ENCODE measurements at regions not wholly inside any gene's neighbourhood (a gene's known extent, or its start where the extent isn't known, plus 50 kb on each side); places are given as distances from the start of the nearest gene placed in this dataset.
A peak's percentile ranks its signal among the peaks of the same experiment; 100 is the strongest.

- H3K4me1 Mint-ChIP-seq = no peaks in the 10 kb centered on the region
- no peaks in the 10 kb centered on the region for H3K36me3 Mint-ChIP-seq
These were observed 87.5 kb upstream of the PLPPR4 start for GRCh38 chr1:99176753-99177152.

GRCh38 chr1:99177465-99177864 lies 86.8 kb upstream of the PLPPR4 start:
- no peak overlapping the region for H3K4me3 Mint-ChIP-seq
- ChIA-PET POLR2A (no interaction called here), CTCF (no interaction called here)
- H3K27me3 Mint-ChIP-seq = peaks cover 0 to 6% (median 0%) of the 10 kb centered on the region in 5 donors
- H3K4me1 Mint-ChIP-seq = no peaks in the 10 kb centered on the region
- H3K4me1 ChIP-seq (ENCODE audit: control insufficient read depth in 2 of 2, insufficient read depth in 2 of 2, low read length in 2 of 2) = no peaks in the 10 kb centered on the region
- H3K27ac Mint-ChIP-seq = no peak overlapping the region
- H3K36me3 Mint-ChIP-seq = no peaks in the 10 kb centered on the region
- intact Hi-C loops (cut with micrococcal nuclease) = no loop called here
- H3K36me3 ChIP-seq (ENCODE audit: control insufficient read depth in 2 of 3, insufficient read depth in 3 of 3, low read length in 3 of 3) = no peaks in the 10 kb centered on the region
- H3K9me3 ChIP-seq (ENCODE audit: control insufficient read depth in 2 of 3, low read length in 3 of 3) = no peaks in the 10 kb centered on the region
- DNase-seq (no peak), ATAC-seq (no peak)
- no peak overlapping the region for H3K4me3 ChIP-seq (ENCODE audit: low read length)
- H3K27ac ChIP-seq (ENCODE audit: low read depth, low read length) = no peak overlapping the region
- no peaks in the 10 kb centered on the region for H3K27me3 ChIP-seq (ENCODE audit: control insufficient read depth in 2 of 2, insufficient read depth in 2 of 2, low read length in 2 of 2)
- no peaks in the 10 kb centered on the region for H3K9me3 Mint-ChIP-seq

More at GRCh38 chr1:99176753-99177152, 87.5 kb upstream of the PLPPR4 start:
- H3K36me3 ChIP-seq (ENCODE audit: control insufficient read depth in 2 of 3, insufficient read depth in 3 of 3, low read length in 3 of 3) = no peaks in the 10 kb centered on the region
- Mint-ChIP-seq H3K27me3 (peaks cover 0 to 9% (median 3%) of the 10 kb centered on the region in 5 donors), H3K27ac (no peak overlapping the region), H3K9me3 (no peaks in the 10 kb centered on the region), H3K4me3 (no peak overlapping the region)
- H3K4me1 ChIP-seq (ENCODE audit: control insufficient read depth in 2 of 2, insufficient read depth in 2 of 2, low read length in 2 of 2) = no peaks in the 10 kb centered on the region
- CTCF ChIA-PET = interaction anchor here (2.3 kb wide), 1 partner anchor 382 kb away, joined by 8 read pairs; no protein-coding TSS in a partner anchor
- intact Hi-C loops (cut with micrococcal nuclease) = no loop called here
- no peak for DNase-seq
- no peak for ATAC-seq
- no peaks in the 10 kb centered on the region for H3K27me3 ChIP-seq (ENCODE audit: control insufficient read depth in 2 of 2, insufficient read depth in 2 of 2, low read length in 2 of 2)
- POLR2A ChIA-PET = no interaction called here
- no peak overlapping the region for H3K27ac ChIP-seq (ENCODE audit: low read depth, low read length)
- H3K9me3 ChIP-seq (ENCODE audit: control insufficient read depth in 2 of 3, low read length in 3 of 3) = no peaks in the 10 kb centered on the region
- no peak overlapping the region for H3K4me3 ChIP-seq (ENCODE audit: low read length)

- intact Hi-C loops (cut with micrococcal nuclease) = loop anchor here (1.0 to 5.0 kb wide), 9 partner anchors 301 to 1688 kb away; no protein-coding TSS in a partner anchor
- peak in 8 of 9 donors; percentile 17 to 65 (median 51) for DNase-seq
- no peak overlapping the region for H3K4me3 ChIP-seq (ENCODE audit: low read length)
- Mint-ChIP-seq H3K4me1 (no peaks in the 10 kb centered on the region), H3K27ac (no peak overlapping the region), H3K4me3 (no peak overlapping the region), H3K36me3 (no peaks in the 10 kb centered on the region), H3K9me3 (no peaks in the 10 kb centered on the region), H3K27me3 (peaks cover 0 to 6% (median 0%) of the 10 kb centered on the region in 5 donors)
- H3K9me3 ChIP-seq (ENCODE audit: control insufficient read depth in 2 of 3, low read length in 3 of 3) = no peaks in the 10 kb centered on the region
- no peaks in the 10 kb centered on the region for H3K27me3 ChIP-seq (ENCODE audit: control insufficient read depth in 2 of 2, insufficient read depth in 2 of 2, low read length in 2 of 2)
- H3K27ac ChIP-seq (ENCODE audit: low read depth, low read length) = no peak overlapping the region
- no peaks in the 10 kb centered on the region for H3K4me1 ChIP-seq (ENCODE audit: control insufficient read depth in 2 of 2, insufficient read depth in 2 of 2, low read length in 2 of 2)
- ATAC-seq = peak; percentile 82
- POLR2A ChIA-PET = no interaction called here
- CTCF ChIA-PET = interaction anchor here (0.7 to 1.2 kb wide), 3 partner anchors 9 to 386 kb away, joined by 4 to 7 read pairs (median 6); no protein-coding TSS in a partner anchor
- H3K36me3 ChIP-seq (ENCODE audit: control insufficient read depth in 2 of 3, insufficient read depth in 3 of 3, low read length in 3 of 3) = no peaks in the 10 kb centered on the region
These were observed 83.9 kb upstream of the PLPPR4 start for GRCh38 chr1:99180343-99180808.

- Histone ChIP-seq H3K27me3 (ENCODE audit: control insufficient read depth in 2 of 2, insufficient read depth in 2 of 2, low read length in 2 of 2) (no peaks in the 10 kb centered on the region), H3K27ac (ENCODE audit: low read depth, low read length) (no peak overlapping the region), H3K4me3 (ENCODE audit: low read length) (no peak overlapping the region), H3K9me3 (ENCODE audit: control insufficient read depth in 2 of 3, low read length in 3 of 3) (no peaks in the 10 kb centered on the region), H3K4me1 (ENCODE audit: control insufficient read depth in 2 of 2, insufficient read depth in 2 of 2, low read length in 2 of 2) (no peaks in the 10 kb centered on the region), H3K36me3 (ENCODE audit: control insufficient read depth in 2 of 3, insufficient read depth in 3 of 3, low read length in 3 of 3) (no peaks in the 10 kb centered on the region)
- ChIA-PET CTCF (interaction anchor here (0.7 to 1.2 kb wide), 4 partner anchors 9 to 483 kb away, joined by 3 to 7 read pairs (median 5); no protein-coding TSS in a partner anchor), POLR2A (interaction anchor here (0.8 kb wide), 1 partner anchor 17 kb away, joined by 3 read pairs; no protein-coding TSS in a partner anchor)
- no peak for ATAC-seq
- Mint-ChIP-seq H3K4me3 (no peak overlapping the region), H3K27me3 (peaks cover 0 to 6% (median 0%) of the 10 kb centered on the region in 5 donors), H3K4me1 (no peaks in the 10 kb centered on the region), H3K36me3 (no peaks in the 10 kb centered on the region), H3K27ac (no peak overlapping the region), H3K9me3 (no peaks in the 10 kb centered on the region)
- intact Hi-C loops (cut with micrococcal nuclease) = loop anchor here (1.0 to 5.0 kb wide), 9 partner anchors 300 to 1687 kb away; no protein-coding TSS in a partner anchor
- DNase-seq = no peak
These were observed 83.4 kb upstream of the PLPPR4 start for GRCh38 chr1:99180915-99181314.

- H3K9me3 Mint-ChIP-seq = no peaks in the 10 kb centered on the region
These were observed 82.4 kb upstream of the PLPPR4 start for GRCh38 chr1:99181892-99182291.

GRCh38 chr1:99185196-99185595 lies 79.1 kb upstream of the PLPPR4 start:
- Histone ChIP-seq H3K27me3 (ENCODE audit: control insufficient read depth in 2 of 2, insufficient read depth in 2 of 2, low read length in 2 of 2) (no peaks in the 10 kb centered on the region), H3K9me3 (ENCODE audit: control insufficient read depth in 2 of 3, low read length in 3 of 3) (no peaks in the 10 kb centered on the region), H3K36me3 (ENCODE audit: control insufficient read depth in 2 of 3, insufficient read depth in 3 of 3, low read length in 3 of 3) (no peaks in the 10 kb centered on the region), H3K27ac (ENCODE audit: low read depth, low read length) (no peak overlapping the region), H3K4me3 (ENCODE audit: low read length) (no peak overlapping the region), H3K4me1 (ENCODE audit: control insufficient read depth in 2 of 2, insufficient read depth in 2 of 2, low read length in 2 of 2) (no peaks in the 10 kb centered on the region)
- no peaks in the 10 kb centered on the region for H3K36me3 Mint-ChIP-seq
- no peak overlapping the region for H3K4me3 Mint-ChIP-seq
- ChIA-PET CTCF (interaction anchor here (1.2 kb wide), 2 partner anchors 12 to 389 kb away, joined by 3 to 4 read pairs; no protein-coding TSS in a partner anchor), POLR2A (no interaction called here)
- ATAC-seq = no peak
- H3K27me3 Mint-ChIP-seq = peaks cover 2 to 12% (median 11%) of the 10 kb centered on the region in 5 donors
- H3K27ac Mint-ChIP-seq = no peak overlapping the region
- no peak for DNase-seq
- intact Hi-C loops (cut with micrococcal nuclease) = no loop called here
- no peaks in the 10 kb centered on the region for H3K4me1 Mint-ChIP-seq
- H3K9me3 Mint-ChIP-seq = peaks cover 0 to 1% (median 0%) of the 10 kb centered on the region in 11 donors

More at GRCh38 chr1:99181892-99182291, 82.4 kb upstream of the PLPPR4 start:
- Mint-ChIP-seq H3K4me1 (no peaks in the 10 kb centered on the region), H3K27me3 (peaks cover 0 to 6% (median 0%) of the 10 kb centered on the region in 5 donors), H3K36me3 (no peaks in the 10 kb centered on the region), H3K4me3 (no peak overlapping the region), H3K27ac (no peak overlapping the region)
- intact Hi-C loops (cut with micrococcal nuclease) = loop anchor here (2.0 to 5.0 kb wide), 4 partner anchors 390 to 1685 kb away; no protein-coding TSS in a partner anchor
- H3K4me1 ChIP-seq (ENCODE audit: control insufficient read depth in 2 of 2, insufficient read depth in 2 of 2, low read length in 2 of 2) = no peaks in the 10 kb centered on the region
- H3K4me3 ChIP-seq (ENCODE audit: low read length) = no peak overlapping the region
- no peaks in the 10 kb centered on the region for H3K27me3 ChIP-seq (ENCODE audit: control insufficient read depth in 2 of 2, insufficient read depth in 2 of 2, low read length in 2 of 2)
- H3K9me3 ChIP-seq (ENCODE audit: control insufficient read depth in 2 of 3, low read length in 3 of 3) = no peaks in the 10 kb centered on the region
- no peaks in the 10 kb centered on the region for H3K36me3 ChIP-seq (ENCODE audit: control insufficient read depth in 2 of 3, insufficient read depth in 3 of 3, low read length in 3 of 3)
- ATAC-seq (no peak), DNase-seq (no peak)
- H3K27ac ChIP-seq (ENCODE audit: low read depth, low read length) = no peak overlapping the region
- ChIA-PET POLR2A (no interaction called here), CTCF (interaction anchor here (0.8 kb wide), 1 partner anchor 165 kb away, joined by 3 read pairs; no protein-coding TSS in a partner anchor)

- no peaks in the 10 kb centered on the region for H3K36me3 ChIP-seq (ENCODE audit: control insufficient read depth in 2 of 3, insufficient read depth in 3 of 3, low read length in 3 of 3)
- POLR2A ChIA-PET = no interaction called here
- intact Hi-C loops (cut with micrococcal nuclease) = no loop called here
- H3K27ac ChIP-seq (ENCODE audit: low read depth, low read length) = no peak overlapping the region
- no peaks in the 10 kb centered on the region for H3K27me3 ChIP-seq (ENCODE audit: control insufficient read depth in 2 of 2, insufficient read depth in 2 of 2, low read length in 2 of 2)
- Mint-ChIP-seq H3K27me3 (peaks cover 2 to 36% (median 11%) of the 10 kb centered on the region in 5 donors), H3K36me3 (no peaks in the 10 kb centered on the region), H3K27ac (no peak overlapping the region), H3K4me1 (no peaks in the 10 kb centered on the region), H3K9me3 (peaks cover 0 to 7% (median 0%) of the 10 kb centered on the region in 11 donors), H3K4me3 (no peak overlapping the region)
- DNase-seq (no peak), ATAC-seq (no peak)
- H3K9me3 ChIP-seq (ENCODE audit: control insufficient read depth in 2 of 3, low read length in 3 of 3) = no peaks in the 10 kb centered on the region
- CTCF ChIA-PET = no interaction called here
- H3K4me1 ChIP-seq (ENCODE audit: control insufficient read depth in 2 of 2, insufficient read depth in 2 of 2, low read length in 2 of 2) = no peaks in the 10 kb centered on the region
- H3K4me3 ChIP-seq (ENCODE audit: low read length) = no peak overlapping the region
These were observed 70.9 kb upstream of the PLPPR4 start for GRCh38 chr1:99193431-99193830.

All from naive thymus-derived CD4-positive, alpha-beta T cell (primary cell).